Neural progenitor cell (in vitro differentiated cells): ENCODE measurements at regions not wholly inside any gene's neighbourhood (a gene's known extent, or its start where the extent isn't known, plus 50 kb on each side); places are given as distances from the start of the nearest gene placed in this dataset.

Experiments
- DNase-seq: peaks from one replicate; pipeline ENCODE4 v3.0.0-alpha.2; 2016; ENCODE audit warnings: low spot score
- H2AFZ ChIP-seq: fragments of 200-600 bp; sonication (generic); replicated peaks from 2 replicates; pipeline ENCODE4 v1.6.1; 2016; ENCODE audit warnings: antibody characterized with exemption
- H3F3A ChIP-seq: fragments of 200-600 bp; sonication (generic); 2 replicates; pipeline ENCODE4 v1.6.1; 2016; ENCODE audit warnings: antibody characterized with exemption, low read depth
- H3K27ac ChIP-seq: fragments of 200-600 bp; sonication (generic); 2 replicates; pipeline ENCODE4 v1.5.1; 2016; ENCODE audit warnings: mild to moderate bottlenecking
- H3K27me3 ChIP-seq: fragments of 200-600 bp; sonication (generic); 2 replicates; pipeline ENCODE4 v1.6.1; 2016; ENCODE audit warnings: mild to moderate bottlenecking, moderate library complexity
- H3K36me3 ChIP-seq: fragments of 200-600 bp; sonication (generic); 2 replicates; pipeline ENCODE4 v1.5.1; 2016
- H3K4me1 ChIP-seq: fragments of 200-600 bp; sonication (generic); 2 replicates; pipeline ENCODE4 v1.6.1; 2016; ENCODE audit warnings: mixed run types
- H3K4me2 ChIP-seq: fragments of 200-600 bp; sonication (generic); 2 replicates; pipeline ENCODE4 v1.6.1; 2016
- H3K4me3 ChIP-seq: fragments of 200-600 bp; sonication (generic); 2 replicates; pipeline ENCODE4 v1.5.1; 2016
- H3K79me2 ChIP-seq: fragments of 200-600 bp; sonication (generic); 2 replicates; pipeline ENCODE4 v1.6.1; 2016; ENCODE audit warnings: low read depth
- H3K9ac ChIP-seq: fragments of 200-600 bp; sonication (generic); 2 replicates; pipeline ENCODE4 v1.6.1; 2016
- H3K9me3 ChIP-seq: fragments of 200-600 bp; sonication (generic); 2 replicates; pipeline ENCODE4 v1.5.1; 2016; ENCODE audit warnings: low read depth
- H4K20me1 ChIP-seq: fragments of 200-600 bp; sonication (generic); 2 replicates; pipeline ENCODE4 v1.6.1; 2016; ENCODE audit warnings: low read depth
- H3K27ac Mint-ChIP-seq: 3 replicates; pipeline ENCODE4 v1.8.0; 2021; ENCODE audit warnings: mixed read lengths
- H3K27me3 Mint-ChIP-seq: 2 replicates; pipeline ENCODE4 v1.8.0; 2022; ENCODE audit warnings: low read depth, mild to moderate bottlenecking, inconsistent platforms, moderate library complexity, mixed read lengths; ENCODE audit not compliant: insufficient read depth
- H3K36me3 Mint-ChIP-seq: 3 replicates; pipeline ENCODE4 v1.8.0; 2021; ENCODE audit warnings: mixed read lengths
- H3K4me1 Mint-ChIP-seq: 3 replicates; pipeline ENCODE4 v1.8.0; 2021; ENCODE audit warnings: mixed read lengths
- H3K4me3 Mint-ChIP-seq: 3 replicates; pipeline ENCODE4 v1.8.0; 2021; ENCODE audit warnings: mild to moderate bottlenecking, moderate library complexity, mixed read lengths
- H3K9me3 Mint-ChIP-seq: 3 replicates; pipeline ENCODE4 v1.8.0; 2020; ENCODE audit warnings: mixed read lengths
- EZH2 ChIP-seq: fragments of 200-600 bp; sonication (generic); IDR thresholded peaks from 2 replicates; pipeline ENCODE4 v1.6.1; 2017; ENCODE audit warnings: antibody characterized with exemption, mild to moderate bottlenecking, moderate library complexity
- EZH2phosphoT487 ChIP-seq: fragments of 200-600 bp; sonication (generic); IDR thresholded peaks from 2 replicates; pipeline ENCODE4 v1.6.1; 2017; ENCODE audit warnings: antibody characterized with exemption
- TF ChIP-seq, protein P1 (sequence below): fragments of 200-600 bp; sonication (generic); IDR thresholded peaks from 2 replicates; pipeline ENCODE4 v1.5.1; 2017; ENCODE audit warnings: antibody characterized with exemption, mild to moderate bottlenecking

DNA sequence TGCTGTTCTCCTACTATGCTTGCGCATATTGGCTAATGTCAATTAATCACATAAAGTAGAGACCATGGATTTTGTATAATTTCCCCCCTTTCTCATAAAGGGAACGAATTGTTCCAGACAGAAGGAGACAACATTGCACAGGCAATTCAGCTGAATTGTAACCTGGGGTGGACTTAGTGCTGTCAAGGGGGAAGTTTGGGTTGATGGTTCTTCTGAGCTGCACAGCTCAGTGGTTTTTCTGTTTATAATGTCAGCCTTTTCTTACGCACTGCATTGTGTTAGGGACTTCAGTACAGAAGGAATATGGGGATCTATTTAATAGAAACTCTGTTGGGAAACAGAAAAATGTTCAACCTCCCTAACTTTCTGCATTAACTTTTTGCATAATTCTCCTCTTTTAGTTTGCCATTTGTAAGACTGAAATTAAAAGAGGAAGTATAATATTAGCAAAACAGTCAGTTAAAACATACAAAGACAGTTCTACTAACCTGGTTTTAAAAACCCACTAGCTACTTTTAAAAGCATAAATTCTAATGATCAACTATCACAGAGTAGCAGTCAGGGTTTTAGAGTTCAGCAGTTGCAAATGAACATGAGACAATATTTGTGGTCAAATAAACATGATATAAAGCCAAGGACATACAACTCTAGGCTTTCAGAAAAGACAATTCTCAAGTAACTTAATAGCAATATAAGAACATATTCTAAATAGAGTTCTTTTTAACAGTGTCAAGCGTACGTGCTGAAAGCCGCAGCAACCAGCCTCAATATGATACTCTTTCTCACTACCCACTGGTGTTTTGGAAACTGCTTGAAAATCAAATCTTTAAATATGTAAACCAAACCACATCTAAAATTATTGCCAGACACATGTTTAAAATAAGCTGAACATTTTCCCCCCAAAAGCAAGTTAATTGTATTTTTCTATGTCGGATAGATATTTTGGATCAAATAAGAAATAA is 393.0 kb downstream of the FSCB start:
- no peak for TF ChIP-seq EZH2
- TF ChIP-seq EZH2phosphoT487 = no peak
- TF ChIP-seq, protein P1, sequence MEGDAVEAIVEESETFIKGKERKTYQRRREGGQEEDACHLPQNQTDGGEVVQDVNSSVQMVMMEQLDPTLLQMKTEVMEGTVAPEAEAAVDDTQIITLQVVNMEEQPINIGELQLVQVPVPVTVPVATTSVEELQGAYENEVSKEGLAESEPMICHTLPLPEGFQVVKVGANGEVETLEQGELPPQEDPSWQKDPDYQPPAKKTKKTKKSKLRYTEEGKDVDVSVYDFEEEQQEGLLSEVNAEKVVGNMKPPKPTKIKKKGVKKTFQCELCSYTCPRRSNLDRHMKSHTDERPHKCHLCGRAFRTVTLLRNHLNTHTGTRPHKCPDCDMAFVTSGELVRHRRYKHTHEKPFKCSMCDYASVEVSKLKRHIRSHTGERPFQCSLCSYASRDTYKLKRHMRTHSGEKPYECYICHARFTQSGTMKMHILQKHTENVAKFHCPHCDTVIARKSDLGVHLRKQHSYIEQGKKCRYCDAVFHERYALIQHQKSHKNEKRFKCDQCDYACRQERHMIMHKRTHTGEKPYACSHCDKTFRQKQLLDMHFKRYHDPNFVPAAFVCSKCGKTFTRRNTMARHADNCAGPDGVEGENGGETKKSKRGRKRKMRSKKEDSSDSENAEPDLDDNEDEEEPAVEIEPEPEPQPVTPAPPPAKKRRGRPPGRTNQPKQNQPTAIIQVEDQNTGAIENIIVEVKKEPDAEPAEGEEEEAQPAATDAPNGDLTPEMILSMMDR = no peak
- Mint-ChIP-seq H3K4me1 (no peaks in the 10 kb centered on the region), H3K4me3 (no peak overlapping the region), H3K36me3 (no peaks in the 10 kb centered on the region), H3K27me3 (no peaks in the 10 kb centered on the region), H3K9me3 (peaks cover 9% of the 10 kb centered on the region), H3K27ac (no peak overlapping the region)
- H4K20me1 ChIP-seq = no peaks in the 10 kb centered on the region
- no peaks in the 10 kb centered on the region for H3K36me3 ChIP-seq
- H3K4me1 ChIP-seq = no peaks in the 10 kb centered on the region
- H3K27me3 ChIP-seq = no peaks in the 10 kb centered on the region
- H2AFZ ChIP-seq = no peak overlapping the region
- no peak overlapping the region for H3K4me3 ChIP-seq
- H3K4me2 ChIP-seq = no peak overlapping the region
- no peak for DNase-seq
- no peaks in the 10 kb centered on the region for H3K79me2 ChIP-seq
- no peaks in the 10 kb centered on the region for H3F3A ChIP-seq
- H3K9me3 ChIP-seq = no peaks in the 10 kb centered on the region
- no peak overlapping the region for H3K9ac ChIP-seq
- H3K27ac ChIP-seq = no peak overlapping the region

DNA sequence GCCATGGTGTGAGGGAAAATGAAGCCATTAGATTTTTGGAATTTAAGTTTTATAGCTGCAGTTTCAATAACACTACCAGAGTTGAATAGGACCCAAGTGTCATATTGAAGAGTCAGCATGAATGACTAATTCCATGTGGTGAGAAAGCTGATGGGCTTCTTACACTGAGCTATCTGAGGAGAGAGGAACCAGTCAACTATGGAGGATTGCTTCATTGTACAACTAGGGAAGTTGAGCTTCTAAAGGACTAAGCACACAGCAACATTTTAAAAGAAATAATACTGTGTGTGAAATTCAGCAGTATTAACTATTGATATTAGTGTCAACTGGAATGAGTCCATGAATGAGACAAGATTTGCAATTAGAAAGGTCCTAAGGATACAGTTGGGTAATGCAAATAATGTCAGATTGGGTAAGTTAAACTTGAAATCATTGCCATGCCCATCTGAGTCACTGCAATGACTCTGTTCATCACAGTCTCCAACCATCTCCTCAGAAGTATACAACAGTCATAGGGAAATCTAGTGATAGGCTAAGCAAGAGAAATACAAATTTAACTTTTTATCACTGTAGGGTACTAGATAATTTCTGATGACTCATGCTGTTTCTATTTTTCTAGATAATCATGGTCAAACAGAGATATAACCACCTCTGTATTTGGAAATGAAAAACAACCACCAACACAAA is 394.2 kb downstream of the FSCB start:
- Mint-ChIP-seq H3K27ac (no peak overlapping the region), H3K27me3 (no peaks in the 10 kb centered on the region), H3K36me3 (no peaks in the 10 kb centered on the region), H3K9me3 (peaks cover 4% of the 10 kb centered on the region), H3K4me3 (no peak overlapping the region), H3K4me1 (no peaks in the 10 kb centered on the region)
- Histone ChIP-seq H3K27ac (no peak overlapping the region), H4K20me1 (no peaks in the 10 kb centered on the region), H3K79me2 (no peaks in the 10 kb centered on the region), H3K4me2 (no peak overlapping the region), H3K9me3 (no peaks in the 10 kb centered on the region), H3K9ac (no peak overlapping the region), H3K4me3 (no peak overlapping the region), H2AFZ (no peak overlapping the region), H3K27me3 (no peaks in the 10 kb centered on the region), H3K4me1 (no peaks in the 10 kb centered on the region), H3F3A (no peaks in the 10 kb centered on the region), H3K36me3 (no peaks in the 10 kb centered on the region)
- no peak for DNase-seq
- TF ChIP-seq EZH2 (no peak), EZH2phosphoT487 (no peak)
- TF ChIP-seq, protein P1 = no peak

DNA sequence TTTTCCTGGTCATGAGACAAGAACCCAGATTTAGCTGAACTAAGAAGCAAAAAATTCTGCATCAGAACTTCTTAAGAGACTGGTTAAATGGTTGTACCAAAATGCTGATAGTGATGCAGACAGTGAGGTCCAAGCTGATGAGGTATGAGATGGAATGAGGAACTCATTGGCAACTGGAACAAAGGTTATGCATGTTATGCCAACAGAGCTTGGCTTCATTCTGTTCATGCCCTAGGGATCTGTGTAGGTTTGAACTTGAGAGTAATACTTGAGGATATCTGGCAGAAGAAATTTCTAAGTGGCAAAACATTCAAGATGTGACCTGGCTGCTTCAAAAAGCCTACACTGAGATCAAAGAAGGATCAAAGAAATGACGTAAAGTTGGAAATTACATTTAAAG is 398.0 kb downstream of the FSCB start:
- Mint-ChIP-seq H3K9me3 (peaks cover 8% of the 10 kb centered on the region), H3K36me3 (no peaks in the 10 kb centered on the region), H3K4me3 (no peak overlapping the region), H3K4me1 (no peaks in the 10 kb centered on the region), H3K27ac (no peak overlapping the region), H3K27me3 (no peaks in the 10 kb centered on the region)
- H3K9ac ChIP-seq = no peak overlapping the region
- H3K4me2 ChIP-seq = no peak overlapping the region
- H3K4me1 ChIP-seq = no peaks in the 10 kb centered on the region
- H3K4me3 ChIP-seq = no peak overlapping the region
- no peaks in the 10 kb centered on the region for H3F3A ChIP-seq
- no peaks in the 10 kb centered on the region for H3K36me3 ChIP-seq
- H3K27me3 ChIP-seq = no peaks in the 10 kb centered on the region
- TF ChIP-seq, protein P1 = no peak
- no peak for TF ChIP-seq EZH2
- no peak for TF ChIP-seq EZH2phosphoT487
- no peak for DNase-seq
- no peaks in the 10 kb centered on the region for H3K79me2 ChIP-seq
- H2AFZ ChIP-seq = no peak overlapping the region
- no peaks in the 10 kb centered on the region for H3K9me3 ChIP-seq
- H3K27ac ChIP-seq = no peak overlapping the region
- H4K20me1 ChIP-seq = no peaks in the 10 kb centered on the region
